Putamen (tissue), 1 donor: ENCODE measurements at regions not wholly inside any gene's neighbourhood (a gene's known extent, or its start where the extent isn't known, plus 50 kb on each side); places are given as distances from the start of the nearest gene placed in this dataset.

ENCODE experiments used
- DNase-seq: peaks from one replicate; pipeline ENCODE4 v3.0.0-alpha.2; 2016; ENCODE audit warnings: low spot score

DNA sequence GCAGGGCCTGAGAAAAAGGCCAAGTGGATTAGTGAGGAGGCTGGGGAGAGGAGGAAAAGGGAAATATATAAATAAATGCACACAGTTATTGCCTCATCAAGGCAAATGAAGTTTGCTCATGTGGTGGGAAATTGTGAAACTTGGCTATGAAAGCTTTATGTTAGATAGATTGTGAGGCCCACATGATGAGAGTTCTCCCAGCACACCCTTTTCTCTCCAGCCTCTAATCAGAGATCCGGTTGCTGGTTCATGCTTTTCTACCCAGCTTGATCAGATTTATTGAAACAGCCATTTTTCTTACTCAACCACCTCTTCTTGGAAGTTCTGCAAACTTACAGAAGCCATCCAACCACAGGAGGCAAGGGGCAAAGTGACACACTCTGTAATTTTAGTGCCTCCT, 125.8 kb upstream of the KLF4 start:
- DNase-seq: no peak

DNA sequence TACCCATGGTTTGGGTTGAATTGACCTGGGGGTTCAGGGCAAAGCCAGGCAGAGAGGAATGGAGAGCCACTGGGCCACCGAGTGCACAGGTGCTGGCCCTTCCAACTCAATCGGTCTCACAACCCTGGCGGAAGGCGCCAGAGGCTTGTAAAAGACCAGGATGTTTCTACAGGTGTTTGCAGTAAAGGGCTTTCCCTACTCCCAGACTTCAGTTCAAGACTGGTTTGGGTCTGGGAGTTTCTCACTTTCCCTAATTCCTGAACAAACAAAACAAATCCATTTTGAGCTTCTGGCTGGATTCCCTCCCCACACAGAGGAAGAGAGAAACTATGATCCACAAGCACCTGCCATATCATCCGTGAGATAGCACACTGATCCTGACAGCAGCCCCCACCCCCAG, 125.2 kb upstream of the KLF4 start:
- DNase-seq: no peak

DNA sequence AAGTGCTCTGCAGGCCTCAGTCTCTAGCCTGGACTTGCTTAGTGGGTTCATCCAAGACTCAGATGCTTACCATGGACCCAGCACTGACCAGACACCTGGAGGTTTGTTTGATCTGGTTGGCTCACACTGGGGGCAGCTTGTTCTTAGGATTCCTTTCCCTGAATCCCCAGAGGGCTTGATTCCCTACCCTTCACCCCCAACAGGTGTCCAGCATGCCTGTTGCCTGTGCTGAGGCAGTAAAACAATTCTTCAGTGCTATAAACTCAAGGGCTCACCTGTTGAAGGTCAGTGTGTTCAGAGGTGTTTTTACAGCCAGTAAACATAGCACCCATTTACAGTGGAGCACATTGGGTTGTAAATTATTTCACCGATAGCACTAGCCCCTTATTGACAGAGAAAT, 123.8 kb upstream of the KLF4 start:
- no peak for DNase-seq

DNA sequence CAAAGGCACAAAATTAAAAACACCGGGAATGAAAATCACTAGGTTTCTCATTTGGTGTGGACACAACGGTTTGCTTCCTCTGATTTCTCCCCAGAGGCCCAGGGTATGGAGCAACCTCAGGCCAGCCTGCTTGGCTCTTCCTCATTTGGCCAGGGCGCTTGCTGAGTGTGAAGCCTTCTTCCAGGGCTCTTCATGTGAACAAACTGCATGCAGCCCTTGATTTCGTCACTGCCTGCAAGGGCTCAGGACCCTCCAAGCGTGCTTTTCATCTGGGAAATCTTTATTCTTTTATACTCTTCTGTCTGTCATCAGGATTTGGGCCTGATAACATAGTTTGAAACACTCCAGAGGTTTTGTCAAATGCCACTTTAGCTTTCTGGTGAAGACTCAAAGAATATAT, 122.6 kb upstream of the KLF4 start:
- no peak for DNase-seq

DNA sequence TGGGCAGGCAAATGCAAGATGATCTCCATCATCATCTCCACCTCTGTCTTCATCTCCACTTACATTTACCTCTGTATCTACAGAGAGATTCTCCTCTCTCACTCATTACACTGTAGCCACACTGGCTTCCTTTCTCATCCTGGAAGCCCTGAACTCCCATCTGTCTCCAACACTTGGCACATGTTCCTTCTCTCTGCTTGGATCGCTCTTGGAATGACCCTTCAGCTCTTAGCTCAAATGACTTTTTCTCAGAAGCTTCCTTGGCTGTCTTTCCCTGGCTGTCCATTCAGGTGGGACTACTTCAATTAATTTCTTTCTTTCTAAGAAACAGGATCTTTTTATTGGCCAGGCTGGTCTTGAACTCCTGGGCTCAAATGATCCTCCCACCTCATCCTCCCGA, 120.0 kb upstream of the KLF4 start:
- DNase-seq: no peak

DNA sequence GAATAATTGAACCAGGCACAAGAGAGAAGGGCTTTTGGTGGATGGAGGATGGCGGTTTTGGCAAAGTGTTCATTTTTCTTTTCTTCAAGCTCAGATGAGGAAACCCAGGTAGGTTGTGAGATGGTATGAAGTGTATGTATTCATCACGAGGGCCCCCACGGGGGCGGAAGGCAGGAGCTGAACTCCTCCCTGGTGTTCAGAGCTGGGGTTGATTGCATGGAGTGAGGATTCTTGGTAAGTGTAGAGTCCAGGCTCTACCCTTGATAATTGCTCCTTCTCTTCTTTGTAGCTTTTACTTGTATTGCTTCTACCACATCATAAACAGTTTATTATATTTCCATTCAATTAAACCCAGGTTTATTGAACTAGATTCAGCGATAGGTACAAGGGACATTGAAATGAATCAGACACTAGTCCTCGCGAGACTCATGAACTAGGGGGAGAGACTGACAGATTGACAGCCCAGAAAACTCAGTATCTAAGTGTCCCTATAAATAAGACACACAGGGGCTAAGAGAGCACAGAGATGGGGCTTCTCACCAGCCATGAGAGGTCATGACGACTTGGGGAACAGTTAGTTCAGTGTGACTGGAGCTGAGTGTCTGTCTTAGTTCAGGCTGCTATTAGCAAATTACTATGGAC, 116.7 kb upstream of the KLF4 start:
- DNase-seq: no peak

DNA sequence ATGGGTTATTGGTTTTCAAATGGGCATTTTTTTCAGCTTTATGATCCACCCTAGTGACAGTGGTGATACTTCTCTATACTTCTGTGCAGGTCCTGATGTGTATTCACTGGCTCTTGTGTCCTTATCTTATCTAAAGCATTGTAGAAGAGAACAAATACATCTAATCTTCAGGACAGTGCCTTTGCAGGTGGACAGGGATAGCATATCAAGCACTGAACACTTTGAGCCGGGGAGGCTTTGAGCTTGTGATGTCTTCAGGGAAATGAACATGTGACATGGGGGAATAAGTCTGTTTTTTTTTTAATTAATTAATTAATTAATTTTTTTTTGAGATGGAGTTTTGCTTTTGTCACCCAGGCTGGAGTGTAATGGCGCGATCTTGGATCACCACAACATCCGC, 115.5 kb upstream of the KLF4 start:
- no peak for DNase-seq

DNA sequence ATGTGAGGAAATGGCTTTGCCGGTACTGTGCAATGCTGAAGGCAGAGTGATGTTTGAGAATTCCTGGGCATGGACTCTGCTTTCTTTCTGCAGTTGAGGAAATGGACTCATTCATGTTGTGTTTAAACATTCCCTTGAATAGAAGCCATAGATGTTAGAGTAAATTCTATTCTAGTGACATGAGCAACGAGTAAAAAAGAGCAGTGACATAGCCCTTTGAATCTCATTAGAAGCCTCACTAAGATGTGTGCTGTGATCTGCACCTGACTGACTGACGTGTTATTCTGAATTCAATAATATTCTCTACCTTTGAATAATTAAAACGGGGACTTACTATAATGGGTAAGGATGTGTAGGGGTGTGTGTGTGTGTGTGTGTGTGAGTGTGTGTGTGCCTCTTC, 113.7 kb upstream of the KLF4 start:
- DNase-seq: no peak

DNA sequence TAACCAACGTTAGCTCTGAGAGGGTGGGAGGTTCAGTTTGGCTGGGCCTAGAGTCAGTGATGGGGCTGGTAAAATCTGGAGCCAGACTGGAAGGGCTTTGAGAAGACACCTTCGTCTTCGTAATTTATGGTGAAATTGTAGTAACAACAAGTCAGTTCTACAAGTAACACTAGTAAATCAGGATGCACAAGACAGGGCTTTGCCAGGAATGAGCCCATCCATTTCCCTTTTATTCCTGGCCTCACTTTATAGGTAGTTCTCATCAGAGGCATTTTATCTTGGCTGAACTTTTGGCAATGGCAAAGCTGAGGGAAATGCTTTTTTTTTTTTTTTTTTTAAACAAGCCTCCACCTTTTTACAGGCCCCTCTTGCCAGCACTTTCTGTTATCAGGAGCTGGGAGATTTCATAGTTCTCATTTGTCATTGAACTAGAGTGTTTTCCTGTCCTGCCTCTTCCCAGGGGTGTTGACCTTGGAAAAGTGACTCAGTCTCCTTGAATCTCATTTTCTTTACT, 110.5 kb upstream of the KLF4 start:
- DNase-seq: no peak

DNA sequence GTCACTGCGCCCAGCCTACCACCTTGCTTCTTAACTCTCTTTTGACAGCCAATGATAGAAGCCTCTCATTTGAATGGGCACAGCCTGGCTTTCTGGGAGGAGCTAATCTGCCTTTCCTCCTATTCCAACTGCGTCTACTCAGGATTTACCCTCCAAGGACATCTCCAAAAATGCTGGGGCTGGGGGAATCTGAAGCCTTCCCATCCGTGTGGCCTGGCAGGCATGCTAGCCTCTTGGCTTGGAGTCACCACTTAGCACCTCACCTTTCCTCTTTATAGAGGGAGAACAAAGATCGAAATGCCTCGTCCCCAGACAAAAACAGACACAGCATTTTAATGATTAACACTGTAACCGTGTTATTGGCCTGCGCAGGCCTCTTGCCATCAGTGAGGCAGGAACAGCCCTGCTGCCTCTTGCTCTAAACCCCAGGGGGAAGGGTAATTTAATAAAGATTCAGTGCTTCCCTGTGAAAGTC, 108.2 kb upstream of the KLF4 start:
- no peak for DNase-seq

DNA sequence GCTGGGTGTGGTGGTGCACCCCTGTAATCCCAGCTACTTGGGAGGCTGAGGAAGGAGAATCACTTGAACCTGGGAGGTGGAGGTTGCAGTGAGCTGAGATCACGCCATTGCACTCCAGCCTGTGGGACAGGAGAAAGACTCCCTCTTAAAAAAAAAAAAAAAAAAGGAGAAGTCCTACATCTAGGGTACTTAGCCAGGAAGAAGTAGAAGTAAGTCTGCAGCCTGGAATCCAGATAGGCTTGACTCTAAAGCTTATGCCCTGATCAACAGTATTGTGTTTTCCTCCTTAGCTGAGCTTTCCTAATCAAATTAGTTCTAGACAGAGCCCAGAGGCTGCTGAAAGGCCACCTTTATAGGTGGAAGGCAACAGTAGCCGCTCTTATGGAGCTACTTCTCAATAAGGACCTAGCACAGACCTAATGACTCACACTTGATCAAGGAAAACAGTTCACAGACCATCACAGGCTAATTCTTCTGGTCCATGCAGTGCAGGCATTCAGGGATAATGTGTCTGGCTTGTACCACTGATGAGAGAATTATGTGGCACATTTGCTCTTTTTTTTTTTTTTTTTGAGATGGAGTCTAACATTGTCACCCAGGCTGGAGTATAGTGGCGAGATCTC, 105.5 kb upstream of the KLF4 start:
- no peak for DNase-seq

DNA sequence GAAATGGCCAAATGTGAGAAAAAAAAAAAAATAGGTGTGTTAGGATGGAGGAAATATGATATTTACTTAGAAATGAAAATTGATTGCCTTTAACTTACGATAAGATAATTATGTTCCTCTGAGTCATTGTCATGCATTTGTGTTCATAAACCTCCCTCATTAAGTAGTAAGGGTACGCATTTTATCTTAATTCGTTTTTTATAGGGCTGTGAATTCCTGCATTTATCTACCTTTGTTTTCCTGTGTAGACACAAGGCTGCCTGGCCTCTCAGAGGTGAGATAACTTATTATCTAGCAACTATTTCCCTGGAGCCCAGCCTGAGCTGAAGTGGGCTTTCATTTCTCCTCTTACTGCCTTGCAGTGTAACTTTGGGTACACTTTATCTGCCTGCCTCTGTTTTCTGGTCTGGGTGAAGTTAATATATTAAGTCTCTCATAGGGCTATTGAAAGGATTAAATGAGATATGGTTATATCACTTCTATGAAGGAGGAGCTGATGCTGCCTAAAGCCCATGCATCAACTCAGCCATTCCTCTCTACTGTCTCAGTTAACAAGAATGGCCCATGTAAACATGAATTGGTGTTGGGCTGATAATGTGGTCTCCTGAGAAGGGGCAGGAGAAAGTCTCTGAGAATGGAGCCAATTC, 103.8 kb upstream of the KLF4 start:
- no peak for DNase-seq

DNA sequence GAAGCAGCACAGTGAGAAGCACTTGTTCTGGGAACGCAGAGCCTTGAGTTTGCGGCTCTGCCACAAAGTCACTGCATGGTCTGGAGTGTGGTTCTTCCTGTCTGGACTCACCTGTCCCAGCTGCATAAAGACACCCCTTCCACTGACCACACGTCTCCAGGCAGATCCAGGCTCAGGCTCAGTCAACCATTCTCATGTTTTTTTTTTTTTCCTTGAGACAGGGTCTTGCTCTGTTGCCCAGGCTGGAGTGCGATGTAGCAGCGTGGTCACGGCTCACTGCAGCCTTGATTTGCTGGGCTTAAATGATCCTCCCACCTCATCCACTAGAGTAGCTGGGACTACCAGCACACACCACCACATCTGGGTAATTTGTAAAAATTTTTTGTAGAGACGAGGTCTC, 102.9 kb upstream of the KLF4 start:
- DNase-seq: no peak

DNA sequence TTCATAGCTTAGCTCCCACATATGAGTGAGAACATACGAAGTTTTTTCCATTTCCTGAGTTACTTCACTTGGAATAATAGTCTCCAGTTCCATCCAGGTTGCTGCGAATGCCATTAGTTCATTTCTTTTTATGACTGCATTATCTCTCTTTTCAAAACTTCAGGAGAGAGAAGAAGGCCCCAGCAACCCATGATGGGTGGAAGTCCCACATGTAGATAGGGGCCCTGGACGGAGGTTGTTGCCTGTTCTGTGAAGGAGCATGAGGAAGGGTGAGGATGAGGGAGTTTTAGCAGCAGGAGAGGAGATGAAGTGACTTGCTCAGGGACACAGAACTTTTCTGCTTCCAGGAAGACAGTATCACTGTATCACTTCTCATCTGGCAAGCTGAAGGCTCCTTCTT, 102.2 kb upstream of the KLF4 start:
- no peak for DNase-seq

DNA sequence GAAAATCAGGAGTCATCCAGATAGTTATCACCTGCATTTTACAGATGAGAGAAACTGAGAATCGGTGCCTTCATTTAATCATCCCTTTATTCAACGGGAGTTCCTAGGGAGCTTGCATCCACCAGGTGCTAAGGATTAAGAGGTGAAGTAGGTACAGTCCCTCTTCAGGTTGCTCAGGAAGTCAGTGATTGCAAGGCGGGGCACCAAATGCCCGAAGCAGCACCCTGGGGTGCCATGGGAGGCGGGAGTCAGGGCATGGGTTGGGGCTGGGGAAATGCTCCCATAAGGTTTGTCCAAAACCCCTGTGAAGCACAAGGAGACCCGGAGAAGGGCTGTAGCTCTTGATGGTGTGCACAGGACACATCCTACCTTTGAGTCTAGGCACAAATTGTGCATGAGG, 98.8 kb upstream of the KLF4 start:
- no peak for DNase-seq

DNA sequence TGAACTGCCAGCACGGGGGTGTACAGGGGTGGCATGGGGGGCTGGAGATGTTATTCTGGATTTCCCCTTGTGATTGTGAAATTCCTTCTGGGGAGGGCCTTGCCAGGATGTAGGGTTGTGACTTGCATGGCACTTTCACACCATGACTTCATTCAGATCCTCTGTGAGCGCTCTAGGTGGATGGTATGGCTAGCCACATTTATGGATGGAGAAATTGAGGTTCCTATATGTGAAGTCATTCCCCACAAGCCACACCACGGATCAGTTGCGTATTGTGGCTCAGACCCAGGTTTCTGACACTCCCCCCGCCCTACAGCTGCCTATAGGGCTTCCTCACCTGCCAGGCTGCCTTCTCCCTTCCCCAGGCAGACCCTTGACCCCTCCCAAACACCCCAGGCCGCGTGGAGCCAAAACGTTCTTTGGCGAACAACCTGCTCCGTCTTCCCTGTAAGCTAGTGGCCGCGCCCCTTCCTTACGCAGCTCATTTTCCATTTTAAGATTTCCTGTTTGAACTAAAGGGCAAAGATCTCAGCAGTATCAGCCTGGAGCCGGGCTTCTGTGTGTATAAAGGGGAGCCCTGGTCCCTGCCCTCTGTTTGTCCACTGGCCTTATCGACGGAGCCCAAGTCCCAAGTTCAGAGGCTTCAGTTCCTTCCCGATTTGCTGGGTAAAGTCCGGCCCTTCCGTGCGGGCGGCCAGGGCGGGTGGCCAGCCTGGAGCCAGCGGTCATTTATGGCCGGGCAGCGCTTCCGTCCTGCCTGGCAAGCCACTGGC, 97.8 kb upstream of the KLF4 start:
- DNase-seq: no peak

DNA sequence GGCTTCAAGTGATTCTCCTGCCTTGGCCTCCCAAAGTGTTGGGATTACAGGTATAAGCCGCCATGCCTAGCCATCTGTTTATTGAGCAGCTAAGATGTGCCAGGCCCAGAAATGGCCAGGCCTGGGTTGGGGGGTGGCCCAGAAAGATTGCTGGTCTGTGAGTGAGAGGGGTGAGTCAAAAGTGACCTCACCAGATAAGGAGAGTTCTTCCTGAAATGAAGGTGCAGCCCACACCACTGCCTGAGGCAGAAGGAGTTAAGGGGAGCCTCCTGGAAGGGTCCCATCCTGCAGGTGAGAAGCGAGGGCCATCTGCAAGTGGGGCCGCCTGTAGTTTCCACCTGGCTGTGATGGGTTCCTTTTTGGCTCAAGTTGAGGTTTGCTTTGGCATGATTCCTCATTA, 96.9 kb upstream of the KLF4 start:
- DNase-seq: no peak

DNA sequence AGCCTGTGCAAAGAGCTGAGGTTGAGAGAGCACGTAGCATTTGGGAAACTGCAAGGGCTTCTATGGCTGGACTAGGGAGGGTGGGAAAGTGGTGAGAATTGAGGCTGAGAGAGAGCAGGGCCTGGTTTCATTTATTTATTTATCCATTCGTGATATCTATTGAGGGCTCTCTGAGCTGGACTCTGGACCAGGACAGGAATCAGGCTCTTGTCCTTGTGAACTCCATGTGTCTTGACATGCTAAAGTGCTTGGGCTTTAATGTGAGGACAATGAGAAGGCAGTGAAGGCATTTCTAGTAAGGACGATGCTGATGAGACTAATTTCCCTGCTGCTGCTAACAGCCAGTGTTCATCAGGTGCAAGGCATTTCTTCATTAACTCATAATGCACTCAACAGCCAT, 95.9 kb upstream of the KLF4 start:
- no peak for DNase-seq

DNA sequence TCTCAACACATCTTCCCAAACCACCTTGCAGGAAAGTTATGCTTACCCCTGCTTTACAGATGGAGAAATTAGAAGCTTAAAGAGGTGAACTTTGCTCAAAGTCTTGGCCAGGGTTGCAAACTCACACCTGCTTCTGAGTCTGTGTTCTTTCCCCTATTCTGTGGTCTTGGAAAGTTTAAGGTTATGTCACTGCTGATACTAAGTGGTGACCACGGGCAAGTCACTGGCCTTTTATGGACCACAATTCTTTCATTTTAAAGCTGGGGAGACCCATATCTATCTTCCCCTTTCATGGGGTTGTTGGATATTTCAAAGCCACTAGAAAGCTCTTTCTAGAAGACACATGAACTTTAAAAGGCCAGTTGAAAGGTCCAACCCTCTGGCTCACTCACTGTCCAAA, 95.4 kb upstream of the KLF4 start:
- DNase-seq: no peak

DNA sequence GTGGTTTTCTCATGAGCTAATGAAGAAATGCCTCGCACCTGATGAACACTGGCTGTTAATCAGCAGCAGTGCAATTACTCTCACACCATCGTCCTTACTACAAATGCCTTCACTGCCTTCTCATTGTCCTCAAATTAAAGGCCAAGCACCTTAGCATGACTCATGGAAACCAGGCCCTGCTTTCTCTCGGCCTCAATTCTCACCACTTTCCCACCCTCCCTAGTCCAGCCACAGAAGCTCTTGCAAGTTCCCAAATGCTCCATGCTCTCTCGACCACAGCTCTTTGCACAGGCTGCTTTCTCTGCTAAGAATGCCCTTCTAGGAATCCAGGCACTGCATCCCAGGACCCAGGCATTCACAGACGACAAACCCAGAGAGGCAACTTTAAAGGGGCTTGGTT, 94.6 kb upstream of the KLF4 start:
- no peak for DNase-seq

DNA sequence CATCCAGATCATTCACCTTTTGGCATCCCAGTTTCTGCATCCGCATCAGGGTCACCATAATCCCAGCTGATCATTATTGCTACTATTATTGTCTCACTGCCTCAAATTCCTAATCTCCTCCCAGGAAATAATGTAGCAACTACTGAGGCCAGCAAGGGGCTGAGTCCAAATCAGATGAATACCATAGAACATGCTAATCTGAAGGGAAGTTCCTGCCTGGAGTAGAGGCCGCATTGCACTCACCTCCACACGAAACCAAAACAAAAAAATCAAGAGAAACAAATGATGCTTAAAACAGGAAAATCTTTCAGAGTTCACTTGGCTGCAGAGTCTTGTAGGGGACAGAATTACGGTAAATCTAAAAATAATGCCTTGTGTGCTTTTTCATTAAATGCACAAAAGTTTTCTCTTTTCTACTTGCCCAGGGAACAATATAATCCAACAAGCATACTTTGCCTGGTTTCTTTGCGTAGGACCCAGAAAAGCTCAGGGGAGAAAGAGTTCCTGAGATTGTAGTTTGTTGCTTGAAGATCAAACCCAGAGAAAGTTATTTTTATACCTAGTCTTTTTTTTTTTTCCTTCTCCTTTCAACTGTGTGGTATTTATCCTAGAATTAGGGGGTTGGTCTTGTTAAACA, 87.7 kb upstream of the KLF4 start:
- no peak for DNase-seq

DNA sequence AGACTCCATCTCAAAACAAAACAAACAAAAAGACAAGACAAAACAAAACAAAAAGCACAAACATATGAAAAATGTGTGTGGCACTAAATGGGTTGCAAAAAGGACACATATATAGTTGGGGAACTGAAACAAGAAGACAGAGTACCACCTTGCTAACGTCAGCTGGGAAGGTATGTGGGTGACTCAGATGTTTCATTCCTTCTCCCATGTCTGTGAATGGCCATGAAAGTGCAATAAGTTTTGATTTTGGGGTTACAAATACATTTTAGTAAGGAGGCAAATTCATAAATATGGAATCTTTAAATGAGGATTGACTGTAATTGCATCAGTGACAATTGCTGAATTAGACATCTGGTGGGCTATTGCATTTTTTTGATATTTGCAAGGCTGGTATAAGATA, 81.6 kb upstream of the KLF4 start:
- no peak for DNase-seq
